WTC11 (cell line): ENCODE measurements at regions not wholly inside any gene's neighbourhood (a gene's known extent, or its start where the extent isn't known, plus 50 kb on each side); places are given as distances from the start of the nearest gene placed in this dataset.

Experiments
- ATF1 ChIP-seq: sonication (generic); formaldehyde crosslinking; IDR thresholded peaks from 2 replicates; pipeline ENCODE4 v1.8.1; 2023; ENCODE audit warnings: mild to moderate bottlenecking, moderate library complexity, missing genetic modification reagents
- E2F5 ChIP-seq: sonication (generic); formaldehyde crosslinking; IDR thresholded peaks from 2 replicates; pipeline ENCODE4 v1.8.1; 2022; ENCODE audit warnings: mild to moderate bottlenecking, moderate library complexity, missing genetic modification reagents
- IRF2 ChIP-seq: sonication (generic); formaldehyde crosslinking; IDR thresholded peaks from 2 replicates; pipeline ENCODE4 v1.8.0; 2022; ENCODE audit warnings: low read depth, missing genetic modification reagents, borderline replicate concordance
- JUN ChIP-seq: sonication (generic); formaldehyde crosslinking; IDR thresholded peaks from 2 replicates; pipeline ENCODE4 v1.8.0; 2023; ENCODE audit warnings: mild to moderate bottlenecking, missing genetic modification reagents
- SMAD3 ChIP-seq: sonication (generic); formaldehyde crosslinking; IDR thresholded peaks from 2 replicates; pipeline ENCODE4 v1.8.0; 2022; ENCODE audit warnings: missing genetic modification reagents, mild to moderate bottlenecking, borderline replicate concordance
- TEAD1 ChIP-seq: sonication (generic); formaldehyde crosslinking; IDR thresholded peaks from 2 replicates; pipeline ENCODE4 v1.8.0; 2022; ENCODE audit warnings: mild to moderate bottlenecking, missing genetic modification reagents
- ZBTB43 ChIP-seq: sonication (generic); formaldehyde crosslinking; IDR thresholded peaks from 2 replicates; pipeline ENCODE4 v1.8.1; 2023; ENCODE audit warnings: mild to moderate bottlenecking, missing genetic modification reagents
- ZNF263 ChIP-seq: sonication (generic); formaldehyde crosslinking; IDR thresholded peaks from 2 replicates; pipeline ENCODE4 v1.8.1; 2022; ENCODE audit warnings: low read depth, mild to moderate bottlenecking, moderate library complexity, missing genetic modification reagents
- ZNF317 ChIP-seq: sonication (generic); formaldehyde crosslinking; IDR thresholded peaks from 2 replicates; pipeline ENCODE4 v1.8.1; 2023; ENCODE audit warnings: low read depth, mild to moderate bottlenecking, moderate library complexity, missing genetic modification reagents, borderline replicate concordance
- TF ChIP-seq, protein P1 (sequence below): fragments of 200-600 bp; IDR thresholded peaks from 2 replicates; pipeline ENCODE4 v1.8.0; 2022; ENCODE audit warnings: antibody characterized with exemption
- TF ChIP-seq, protein P2 (sequence below): sonication (generic); formaldehyde crosslinking; IDR thresholded peaks from 2 replicates; pipeline ENCODE4 v1.8.1; 2023; ENCODE audit warnings: mild to moderate bottlenecking, missing genetic modification reagents
- TF ChIP-seq, protein P3 (sequence below): sonication (generic); formaldehyde crosslinking; conservative IDR thresholded peaks from 2 replicates; pipeline ENCODE4 v1.8.1; 2022; ENCODE audit warnings: mild to moderate bottlenecking, missing genetic modification reagents
- TF ChIP-seq, protein P4 (sequence below): sonication (generic); formaldehyde crosslinking; IDR thresholded peaks from 2 replicates; pipeline ENCODE4 v1.8.0; 2023; ENCODE audit warnings: missing genetic modification reagents
- TF ChIP-seq, protein P5 (sequence below): sonication (generic); formaldehyde crosslinking; IDR thresholded peaks from 2 replicates; pipeline ENCODE4 v1.8.1; 2023; ENCODE audit warnings: mild to moderate bottlenecking, missing genetic modification reagents, moderate library complexity

- TF ChIP-seq, protein P1, sequence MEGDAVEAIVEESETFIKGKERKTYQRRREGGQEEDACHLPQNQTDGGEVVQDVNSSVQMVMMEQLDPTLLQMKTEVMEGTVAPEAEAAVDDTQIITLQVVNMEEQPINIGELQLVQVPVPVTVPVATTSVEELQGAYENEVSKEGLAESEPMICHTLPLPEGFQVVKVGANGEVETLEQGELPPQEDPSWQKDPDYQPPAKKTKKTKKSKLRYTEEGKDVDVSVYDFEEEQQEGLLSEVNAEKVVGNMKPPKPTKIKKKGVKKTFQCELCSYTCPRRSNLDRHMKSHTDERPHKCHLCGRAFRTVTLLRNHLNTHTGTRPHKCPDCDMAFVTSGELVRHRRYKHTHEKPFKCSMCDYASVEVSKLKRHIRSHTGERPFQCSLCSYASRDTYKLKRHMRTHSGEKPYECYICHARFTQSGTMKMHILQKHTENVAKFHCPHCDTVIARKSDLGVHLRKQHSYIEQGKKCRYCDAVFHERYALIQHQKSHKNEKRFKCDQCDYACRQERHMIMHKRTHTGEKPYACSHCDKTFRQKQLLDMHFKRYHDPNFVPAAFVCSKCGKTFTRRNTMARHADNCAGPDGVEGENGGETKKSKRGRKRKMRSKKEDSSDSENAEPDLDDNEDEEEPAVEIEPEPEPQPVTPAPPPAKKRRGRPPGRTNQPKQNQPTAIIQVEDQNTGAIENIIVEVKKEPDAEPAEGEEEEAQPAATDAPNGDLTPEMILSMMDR = no peak
- TF ChIP-seq, protein P2, sequence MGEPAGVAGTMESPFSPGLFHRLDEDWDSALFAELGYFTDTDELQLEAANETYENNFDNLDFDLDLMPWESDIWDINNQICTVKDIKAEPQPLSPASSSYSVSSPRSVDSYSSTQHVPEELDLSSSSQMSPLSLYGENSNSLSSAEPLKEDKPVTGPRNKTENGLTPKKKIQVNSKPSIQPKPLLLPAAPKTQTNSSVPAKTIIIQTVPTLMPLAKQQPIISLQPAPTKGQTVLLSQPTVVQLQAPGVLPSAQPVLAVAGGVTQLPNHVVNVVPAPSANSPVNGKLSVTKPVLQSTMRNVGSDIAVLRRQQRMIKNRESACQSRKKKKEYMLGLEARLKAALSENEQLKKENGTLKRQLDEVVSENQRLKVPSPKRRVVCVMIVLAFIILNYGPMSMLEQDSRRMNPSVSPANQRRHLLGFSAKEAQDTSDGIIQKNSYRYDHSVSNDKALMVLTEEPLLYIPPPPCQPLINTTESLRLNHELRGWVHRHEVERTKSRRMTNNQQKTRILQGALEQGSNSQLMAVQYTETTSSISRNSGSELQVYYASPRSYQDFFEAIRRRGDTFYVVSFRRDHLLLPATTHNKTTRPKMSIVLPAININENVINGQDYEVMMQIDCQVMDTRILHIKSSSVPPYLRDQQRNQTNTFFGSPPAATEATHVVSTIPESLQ (CRISPR knock-in tag) = no peak
- TF ChIP-seq, protein P3, sequence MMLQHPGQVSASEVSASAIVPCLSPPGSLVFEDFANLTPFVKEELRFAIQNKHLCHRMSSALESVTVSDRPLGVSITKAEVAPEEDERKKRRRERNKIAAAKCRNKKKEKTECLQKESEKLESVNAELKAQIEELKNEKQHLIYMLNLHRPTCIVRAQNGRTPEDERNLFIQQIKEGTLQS = no peak
- TF ChIP-seq IRF2 (CRISPR knock-in tag) = no peak
- TF ChIP-seq ZBTB43 = no peak
- TF ChIP-seq ATF1 = no peak
- TF ChIP-seq TEAD1 (CRISPR knock-in tag) = no peak
- TF ChIP-seq SMAD3 = no peak
- TF ChIP-seq ZNF317 (CRISPR knock-in tag) = no peak
- TF ChIP-seq, protein P4, sequence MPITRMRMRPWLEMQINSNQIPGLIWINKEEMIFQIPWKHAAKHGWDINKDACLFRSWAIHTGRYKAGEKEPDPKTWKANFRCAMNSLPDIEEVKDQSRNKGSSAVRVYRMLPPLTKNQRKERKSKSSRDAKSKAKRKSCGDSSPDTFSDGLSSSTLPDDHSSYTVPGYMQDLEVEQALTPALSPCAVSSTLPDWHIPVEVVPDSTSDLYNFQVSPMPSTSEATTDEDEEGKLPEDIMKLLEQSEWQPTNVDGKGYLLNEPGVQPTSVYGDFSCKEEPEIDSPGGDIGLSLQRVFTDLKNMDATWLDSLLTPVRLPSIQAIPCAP (CRISPR knock-in tag) = no peak
- TF ChIP-seq JUN (CRISPR knock-in tag) = no peak
- no peak for TF ChIP-seq ZNF263
- TF ChIP-seq, protein P5, sequence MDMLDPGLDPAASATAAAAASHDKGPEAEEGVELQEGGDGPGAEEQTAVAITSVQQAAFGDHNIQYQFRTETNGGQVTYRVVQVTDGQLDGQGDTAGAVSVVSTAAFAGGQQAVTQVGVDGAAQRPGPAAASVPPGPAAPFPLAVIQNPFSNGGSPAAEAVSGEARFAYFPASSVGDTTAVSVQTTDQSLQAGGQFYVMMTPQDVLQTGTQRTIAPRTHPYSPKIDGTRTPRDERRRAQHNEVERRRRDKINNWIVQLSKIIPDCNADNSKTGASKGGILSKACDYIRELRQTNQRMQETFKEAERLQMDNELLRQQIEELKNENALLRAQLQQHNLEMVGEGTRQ (CRISPR knock-in tag) = no peak
- TF ChIP-seq E2F5 (CRISPR knock-in tag) = no peak
These were observed 71.5 kb upstream of the IL12A start for GRCh38 chr3:159917141-159917540.
